AG09319 (cell line): ENCODE measurements at regions not wholly inside any gene's neighbourhood (a gene's known extent, or its start where the extent isn't known, plus 50 kb on each side); places are given as distances from the start of the nearest gene placed in this dataset.
"Not testable (repeated sequence)": the region's sequence is repeated elsewhere in the genome, so short reads cannot be mapped to it uniquely, and the experiment has no call there.

ENCODE experiments used
- DNase-seq: peaks from one replicate; pipeline ENCODE4 v3.0.0-alpha.2; 2010; ENCODE audit warnings: low read depth; ENCODE audit errors: extremely low read depth
- CTCF ChIP-seq: IDR thresholded peaks from 2 replicates; pipeline ENCODE4 v1.5.1; 2011; ENCODE audit warnings: low read depth, mild to moderate bottlenecking, inconsistent platforms, low read length, moderate library complexity

DNA sequence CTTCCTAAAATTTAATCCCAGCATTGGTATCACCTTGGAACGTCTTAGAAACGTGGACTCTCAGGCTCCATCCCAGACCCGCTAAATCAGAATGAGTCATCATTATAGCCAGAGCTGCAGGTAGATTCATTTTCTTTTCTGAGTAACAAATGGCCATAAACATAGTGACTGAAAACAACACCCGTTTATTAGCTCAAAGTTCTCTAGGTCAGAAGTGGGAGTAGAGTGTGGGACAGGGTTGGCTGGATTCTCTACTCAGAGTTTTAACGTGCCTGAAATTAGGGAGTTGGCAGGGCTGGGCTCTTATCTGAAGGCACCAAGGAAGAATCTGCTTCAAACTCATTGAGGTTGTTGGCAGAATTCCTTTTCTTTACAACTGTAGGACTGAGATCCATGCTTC, 101.8 kb upstream of the C1QTNF7 start:
- DNase-seq, result no peak
- TF ChIP-seq CTCF, result no peak

DNA sequence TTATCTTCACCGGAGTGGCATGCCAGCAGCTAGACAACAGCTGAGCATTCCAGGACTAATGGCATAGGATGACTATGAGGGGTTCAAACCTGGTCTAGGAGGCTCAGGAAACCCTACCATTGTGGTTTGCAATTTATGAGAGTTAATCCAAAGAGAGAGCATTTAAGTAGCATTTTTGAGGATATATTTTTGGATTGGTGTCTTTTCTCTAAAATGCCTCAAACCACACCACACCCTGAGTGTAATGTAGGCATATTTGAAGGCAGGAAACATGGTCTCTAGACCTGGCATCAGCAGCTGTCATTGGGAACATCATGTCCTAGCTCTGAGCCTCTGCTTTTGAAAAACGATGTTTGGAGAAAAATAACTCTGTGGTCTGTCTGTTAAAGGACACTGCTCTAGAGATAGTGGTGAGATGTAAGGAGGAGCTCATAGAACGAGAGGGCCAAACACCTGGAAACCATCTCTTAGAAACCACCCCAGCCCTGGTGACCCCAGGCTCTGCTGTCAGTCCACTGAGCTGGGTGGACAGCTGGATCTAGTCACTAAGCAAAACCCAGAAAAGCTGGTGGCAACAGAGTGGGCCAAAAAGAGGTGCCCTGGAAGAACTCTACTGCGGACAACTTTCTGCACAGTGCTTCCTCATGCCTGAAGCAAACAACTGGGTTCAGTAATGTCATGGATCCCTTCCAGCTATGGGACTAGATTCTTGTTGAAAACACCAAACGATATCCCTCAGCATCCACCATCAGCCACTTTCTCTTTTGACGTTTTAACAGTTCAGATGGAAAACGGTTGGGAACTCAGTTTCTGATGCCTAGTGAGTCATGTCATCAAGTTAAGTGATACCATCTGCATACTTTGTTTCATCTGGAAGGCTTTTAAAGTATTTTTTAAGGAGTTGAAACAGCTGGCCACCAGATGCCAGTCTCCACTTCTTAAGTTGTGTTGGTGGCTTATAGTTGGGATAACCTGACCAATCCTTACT, 100.2 kb upstream of the C1QTNF7 start:
- peak; percentile 88 for DNase-seq
- TF ChIP-seq CTCF, result no peak; the same call in 1 of the 2 replicates

DNA sequence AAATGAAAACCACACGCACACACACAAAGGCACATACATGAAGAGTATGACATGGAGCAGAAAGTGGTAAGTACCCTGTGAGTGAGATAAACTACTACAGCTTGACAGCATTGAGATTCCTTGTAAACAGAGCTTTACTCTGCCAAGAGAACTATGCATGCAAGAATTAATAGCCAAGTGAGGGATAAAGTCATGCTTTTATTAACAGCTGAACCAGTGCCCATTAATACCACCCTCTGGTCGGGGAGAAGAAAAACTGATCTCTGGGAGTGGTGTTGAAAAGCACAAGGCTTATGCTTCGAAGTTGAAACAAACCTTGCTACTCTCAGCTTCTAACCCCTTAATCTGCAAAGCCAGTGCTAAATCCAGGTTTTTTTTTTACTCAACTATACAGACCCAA, 95.9 kb upstream of the C1QTNF7 start:
- DNase-seq, result no peak
- no peak for TF ChIP-seq CTCF

DNA sequence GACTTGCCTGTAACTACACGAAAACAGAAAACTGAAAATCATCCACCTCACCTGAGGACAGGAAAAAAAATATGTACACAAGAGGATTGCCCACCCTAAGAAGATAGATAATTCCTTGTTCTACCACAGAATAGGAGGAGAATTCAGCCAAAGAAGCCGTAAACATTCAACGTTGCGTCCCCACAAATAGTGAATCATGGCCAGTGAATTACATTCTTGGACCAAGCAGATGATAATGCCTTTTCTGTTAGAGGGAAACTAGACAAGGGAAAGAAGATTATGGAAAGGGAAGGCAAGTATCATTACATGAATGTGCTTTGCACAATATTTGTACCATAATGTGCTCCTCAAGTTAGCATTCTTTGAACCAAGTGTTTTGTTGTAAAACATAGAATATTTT, 95.5 kb upstream of the C1QTNF7 start:
- TF ChIP-seq CTCF, result no peak
- DNase-seq, result no peak

- TF ChIP-seq CTCF, result no peak
- DNase-seq, result no peak
These were observed 93.9 kb upstream of the C1QTNF7 start for GRCh38 chr4:15333692-15334633.

DNA sequence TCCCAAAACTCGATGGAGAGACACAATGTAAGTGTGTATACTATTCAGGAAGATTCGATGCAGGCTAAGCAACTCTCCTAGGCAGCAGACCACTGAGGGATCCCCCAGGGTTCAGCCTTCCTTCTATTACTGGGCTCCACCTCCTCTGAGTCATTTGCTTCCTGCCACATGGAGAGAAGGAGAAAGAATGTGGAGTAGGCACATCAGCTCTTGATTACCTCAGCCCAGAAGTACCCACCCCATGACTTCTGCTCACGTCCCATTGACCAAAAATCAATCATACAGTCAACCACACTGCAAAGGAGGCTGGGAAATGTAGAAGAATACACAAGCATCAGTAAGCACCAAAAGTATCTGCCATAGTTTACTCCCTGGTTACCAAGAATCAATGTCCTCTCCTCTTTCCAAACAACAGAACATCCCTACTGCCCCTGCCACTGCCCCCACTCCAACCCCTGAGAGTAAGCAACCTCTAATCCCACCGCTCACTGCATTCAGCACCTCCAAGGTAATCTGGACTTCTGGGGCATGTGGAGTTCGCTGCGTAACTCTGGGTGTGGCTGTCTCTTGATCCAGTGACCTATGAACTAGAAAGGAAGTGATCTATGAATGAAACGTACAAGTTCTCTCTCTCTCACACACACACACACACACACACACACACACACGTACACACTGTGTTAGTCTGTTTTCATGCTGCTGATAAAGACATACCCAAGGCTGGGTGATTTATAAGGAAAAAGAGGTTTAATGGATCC, 91.2 kb upstream of the C1QTNF7 start:
- no peak for TF ChIP-seq CTCF
- DNase-seq, result no peak

DNA sequence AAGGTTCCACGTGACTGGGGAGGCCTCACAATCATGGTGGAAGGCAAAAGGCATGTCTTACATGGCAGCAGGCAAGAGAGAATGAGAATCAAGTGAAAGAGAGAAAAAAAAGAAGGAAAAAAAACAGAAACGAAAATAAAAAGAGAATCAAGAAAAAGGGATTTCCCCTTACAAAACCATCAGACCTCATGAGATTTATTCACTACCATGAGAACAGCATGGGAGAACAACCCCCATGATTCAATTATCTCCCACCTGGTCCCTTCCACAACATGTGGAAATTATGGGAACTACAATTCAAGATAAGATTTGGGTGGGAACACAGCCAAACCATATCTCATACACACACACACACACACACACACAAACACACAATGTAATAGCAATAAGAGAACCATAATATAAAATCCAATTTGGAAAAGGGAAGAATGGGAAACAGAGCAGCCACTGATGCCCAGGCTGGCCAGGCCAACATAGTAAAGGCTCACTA, 90.6 kb upstream of the C1QTNF7 start:
- not testable (repeated sequence) for DNase-seq
